Bone marrow (tissue), 2 donors: ENCODE measurements at regions not wholly inside any gene's neighbourhood (a gene's known extent, or its start where the extent isn't known, plus 50 kb on each side); places are given as distances from the start of the nearest gene placed in this dataset.
"Not testable (repeated sequence)": the region's sequence is repeated elsewhere in the genome, so short reads cannot be mapped to it uniquely, and the experiment has no call there.

Experiments used
- DNase-seq, 2 donors: peaks; one replicate each; lab custom pipeline; 2025; lab: John Stamatoyannopoulos, UW

GRCh38 chr20:55530763-55531162 is 474.6 kb downstream of the CBLN4 start:
- no peak for DNase-seq

GRCh38 chr20:55528482-55528881 is 476.8 kb downstream of the CBLN4 start:
- DNase-seq = no peak

- DNase-seq = no peak
Observed at GRCh38 chr20:55522296-55522815, 483.0 kb downstream of the CBLN4 start.

GRCh38 chr20:55517584-55517983 is 487.7 kb downstream of the CBLN4 start:
- DNase-seq = not testable (repeated sequence)

GRCh38 chr20:55515832-55516231 is 489.5 kb downstream of the CBLN4 start:
- no peak for DNase-seq

DNA sequence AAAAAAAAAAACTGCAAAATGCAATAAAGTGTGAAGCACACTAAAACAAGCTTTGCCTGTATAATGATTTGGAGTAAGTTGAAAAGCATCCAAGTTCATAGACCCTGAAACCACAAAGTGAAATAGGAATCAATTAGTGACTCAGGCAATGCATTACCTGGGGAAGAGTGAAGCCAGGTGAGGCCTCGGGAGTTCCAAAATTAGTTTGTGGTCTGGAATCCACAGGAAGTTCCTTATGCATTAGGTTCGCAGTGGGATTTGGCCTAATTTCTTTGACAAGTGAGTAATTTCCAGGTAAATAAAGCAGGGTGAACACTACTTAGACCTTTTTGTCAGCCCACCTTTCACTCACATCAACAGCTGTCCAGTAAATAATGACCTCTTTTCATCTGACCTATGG is 490.8 kb downstream of the CBLN4 start:
- no peak for DNase-seq

- DNase-seq = no peak
Observed at GRCh38 chr20:55513954-55514353, 491.4 kb downstream of the CBLN4 start.

DNA sequence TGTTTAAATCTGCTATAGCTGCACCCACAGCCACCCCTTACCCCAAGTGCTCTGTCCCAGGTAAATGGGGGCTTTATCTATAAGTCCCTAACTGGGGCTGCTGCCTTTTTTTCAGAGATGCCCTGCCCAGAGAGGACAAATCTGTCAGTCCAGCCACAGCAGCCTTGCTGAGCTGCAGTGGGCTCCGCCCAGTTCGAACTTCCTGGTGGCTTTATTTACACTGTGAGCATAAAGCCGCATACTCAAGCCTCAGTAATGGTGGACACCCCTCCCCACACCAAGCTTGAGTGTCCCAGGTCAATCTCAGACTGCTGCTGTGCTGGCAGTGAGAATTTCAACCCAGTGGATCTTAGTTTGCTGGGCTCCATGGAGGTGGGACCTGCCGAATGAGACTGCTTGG is 505.2 kb downstream of the CBLN4 start:
- DNase-seq = no peak

DNA sequence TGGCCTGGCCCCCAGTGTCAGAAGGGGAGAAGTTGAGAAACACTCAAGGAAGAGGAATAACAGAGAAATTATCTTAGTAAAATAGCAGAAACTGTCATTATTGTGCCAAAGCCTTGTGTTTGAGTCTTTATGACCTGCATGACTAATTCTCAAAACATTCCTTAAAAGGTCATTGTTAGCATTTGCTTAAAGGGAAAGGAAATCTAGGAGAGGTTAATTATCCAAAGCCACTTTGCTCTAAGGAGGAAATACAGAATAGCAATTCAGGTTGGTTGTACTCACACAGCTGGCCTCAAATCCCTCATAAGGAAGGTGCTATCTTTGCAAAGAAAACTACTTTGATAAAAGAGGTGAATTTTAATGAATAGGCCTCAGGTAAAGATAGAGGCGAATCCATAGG is 516.7 kb downstream of the CBLN4 start:
- no peak for DNase-seq

DNA sequence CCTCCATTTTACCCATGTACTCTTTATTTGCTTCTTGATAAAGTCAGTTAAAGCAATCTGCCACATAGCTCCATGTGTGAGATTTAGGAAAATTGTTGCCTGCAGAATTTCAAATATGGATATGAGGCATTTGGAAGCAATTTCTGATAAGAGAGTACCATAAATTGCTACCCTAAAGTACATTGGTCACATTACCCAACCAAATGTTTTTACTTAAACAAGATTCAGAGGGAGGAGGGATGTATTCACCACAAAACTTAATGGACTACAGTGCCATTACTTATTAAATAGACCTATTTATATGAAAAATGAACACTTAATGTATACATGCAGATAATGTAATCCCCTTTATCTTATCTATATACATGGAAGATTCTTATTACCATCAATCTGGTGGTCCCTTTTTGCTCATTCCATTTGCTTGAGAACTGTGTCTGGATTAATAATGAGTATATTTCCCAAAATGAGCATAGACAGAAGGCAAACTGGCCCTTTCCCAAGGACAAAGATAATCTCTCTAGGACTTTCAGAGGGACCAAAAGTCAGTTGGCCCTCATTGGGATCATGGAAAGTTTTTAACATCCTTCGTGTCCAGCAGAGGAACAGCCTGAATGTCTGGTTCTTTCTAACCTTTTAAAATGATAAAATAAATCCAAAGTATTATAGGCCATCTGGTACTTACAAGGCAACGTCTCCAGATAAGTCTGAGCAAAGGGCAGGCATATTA is 526.4 kb downstream of the CBLN4 start:
- no peak for DNase-seq

- DNase-seq = no peak
Observed at GRCh38 chr20:55472704-55473103, 532.6 kb downstream of the CBLN4 start.

GRCh38 chr20:55471052-55472006 is 534.0 kb downstream of the CBLN4 start:
- DNase-seq = no peak

GRCh38 chr20:55469074-55469473 is 536.2 kb downstream of the CBLN4 start:
- DNase-seq = no peak

- DNase-seq = no peak
Observed at GRCh38 chr20:55461519-55461918, 543.8 kb downstream of the CBLN4 start.

- no peak for DNase-seq
Observed at GRCh38 chr20:55456316-55456940, 548.9 kb downstream of the CBLN4 start.

- DNase-seq = no peak
Observed at GRCh38 chr20:55449091-55449490, 556.2 kb downstream of the CBLN4 start.

DNA sequence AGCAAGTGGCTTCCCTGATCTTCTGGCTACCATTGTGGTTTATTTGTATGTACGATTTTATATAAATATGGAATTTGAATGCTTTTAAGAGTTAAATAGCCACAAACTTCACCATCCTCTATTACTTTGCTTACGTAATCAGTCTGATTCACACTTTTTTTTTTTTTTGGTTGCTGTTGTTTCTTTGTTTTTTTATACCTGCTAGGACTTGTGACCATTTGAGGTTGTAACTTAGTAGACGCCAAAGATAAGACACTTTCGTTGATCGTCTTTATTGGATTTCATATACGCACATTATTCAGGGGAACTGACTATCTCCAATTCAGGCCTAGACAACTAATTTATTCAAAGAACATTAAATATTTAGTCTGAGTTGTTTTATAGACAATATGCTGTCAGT is 559.0 kb downstream of the CBLN4 start:
- no peak for DNase-seq

GRCh38 chr20:55439070-55439469 is 566.2 kb downstream of the CBLN4 start:
- DNase-seq = no peak

DNA sequence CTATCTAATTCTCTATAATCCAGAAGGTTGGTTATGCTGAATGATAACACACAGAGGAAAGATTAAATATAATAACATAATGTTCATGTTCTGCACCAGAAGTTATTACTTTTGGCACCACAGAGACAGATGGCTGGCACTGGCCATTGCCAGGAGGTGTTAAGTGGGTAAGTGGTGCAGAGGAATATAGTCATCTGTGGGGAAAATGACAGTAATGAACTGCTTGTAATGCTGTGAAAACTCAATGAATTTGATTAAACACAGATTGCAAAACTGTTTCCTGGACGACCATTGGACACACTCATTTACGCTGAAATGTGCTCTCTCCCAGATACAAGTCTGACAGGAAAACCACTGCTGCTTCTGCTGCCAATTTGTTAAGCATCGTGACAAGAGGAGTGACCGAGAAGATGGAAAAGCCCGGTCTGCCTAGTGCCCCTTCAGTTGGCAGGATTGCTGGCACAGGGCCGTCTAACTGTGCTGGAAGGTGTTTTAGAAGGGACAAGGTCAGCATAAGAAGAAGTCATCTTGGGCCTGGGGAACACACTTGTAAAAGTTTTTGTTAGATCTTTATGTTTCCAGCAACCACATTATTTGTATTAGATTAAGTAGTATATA is 567.4 kb downstream of the CBLN4 start:
- DNase-seq = no peak

- DNase-seq = no peak
Observed at GRCh38 chr20:55424968-55425367, 580.4 kb downstream of the CBLN4 start.

DNA sequence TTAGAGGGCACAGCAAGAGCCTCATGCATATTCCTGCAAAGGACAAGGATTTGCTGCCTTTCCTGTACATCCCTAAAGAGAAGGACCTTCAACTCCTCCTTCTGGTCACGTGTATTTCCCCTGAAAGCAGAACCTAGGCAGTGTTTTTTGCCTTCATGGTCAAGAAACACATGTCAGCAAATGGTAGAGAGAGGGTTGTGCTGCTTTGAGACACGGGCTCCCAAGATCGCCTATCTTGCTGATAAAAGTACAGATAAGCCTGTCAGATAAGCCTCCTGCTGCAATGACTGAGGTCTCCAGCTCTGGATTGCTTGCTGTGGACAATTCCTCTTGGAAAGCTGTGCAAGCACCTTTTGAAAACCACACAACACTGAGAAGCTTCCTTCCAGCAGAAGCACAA is 580.8 kb downstream of the CBLN4 start:
- DNase-seq = no peak

- DNase-seq = no peak
Observed at GRCh38 chr20:55417836-55418235, 587.5 kb downstream of the CBLN4 start.
